SK-N-SH treated with all-trans-retinoic acid at 6 μM for 48 hours (cell line): ENCODE measurements at regions not wholly inside any gene's neighbourhood (a gene's known extent, or its start where the extent isn't known, plus 50 kb on each side); places are given as distances from the start of the nearest gene placed in this dataset.

Experiments used
- BACH2 ChIP-seq: fragments of 250-450 bp; sonication (Bioruptor Pico); IDR thresholded peaks from 2 replicates; pipeline ENCODE4 v1.9.0; 2021; ENCODE audit warnings: mild to moderate bottlenecking, borderline replicate concordance
- CREB5 ChIP-seq: fragments of 250-450 bp; sonication (Bioruptor Pico); IDR thresholded peaks from 2 replicates; pipeline ENCODE4 v1.5.1; 2020; ENCODE audit warnings: low read depth, mild to moderate bottlenecking, moderate library complexity
- CSDC2 ChIP-seq: fragments of 250-450 bp; sonication (Bioruptor Pico); IDR thresholded peaks from 2 replicates; pipeline ENCODE4 v1.5.0; 2020; ENCODE audit warnings: mild to moderate bottlenecking, moderate library complexity
- CSRNP3 ChIP-seq: fragments of 250-450 bp; sonication (Bioruptor Pico); IDR thresholded peaks from 2 replicates; pipeline ENCODE4 v1.5.1; 2021; ENCODE audit warnings: mild to moderate bottlenecking, moderate library complexity
- PATZ1 ChIP-seq: fragments of 250-450 bp; sonication (Bioruptor Pico); IDR thresholded peaks from 2 replicates; pipeline ENCODE4 v1.8.0; 2020; ENCODE audit warnings: mild to moderate bottlenecking, moderate library complexity, borderline replicate concordance
- TCF4 ChIP-seq: fragments of 250-450 bp; sonication (Bioruptor Pico); IDR thresholded peaks from 2 replicates; pipeline ENCODE4 v1.8.0; 2021; ENCODE audit warnings: mild to moderate bottlenecking, moderate library complexity, borderline replicate concordance
- TSHZ2 ChIP-seq: fragments of 250-450 bp; sonication (Bioruptor Pico); IDR thresholded peaks from 2 replicates; pipeline ENCODE4 v1.5.0; 2020; ENCODE audit warnings: mild to moderate bottlenecking, moderate library complexity
- ZC3H10 ChIP-seq: fragments of 250-450 bp; sonication (Bioruptor Pico); IDR thresholded peaks from 2 replicates; pipeline ENCODE4 v1.5.1; 2021; ENCODE audit warnings: mild to moderate bottlenecking, moderate library complexity
- ZFP30 ChIP-seq: fragments of 450-650 bp; formaldehyde crosslinking; IDR thresholded peaks from 2 replicates; pipeline ENCODE4 v1.5.0; 2022; ENCODE audit warnings: mild to moderate bottlenecking, moderate library complexity
- ZNF8 ChIP-seq: fragments of 450-650 bp; formaldehyde crosslinking; IDR thresholded peaks from 2 replicates; pipeline ENCODE4 v1.5.0; 2020; ENCODE audit warnings: mild to moderate bottlenecking, moderate library complexity

GRCh38 chr5:2375757-2376250, 375.7 kb downstream of the IRX2 start:
- no peak for TF ChIP-seq PATZ1 (CRISPR knock-in tag)
- TF ChIP-seq TSHZ2, result no peak
- no peak for TF ChIP-seq CSRNP3 (CRISPR knock-in tag)
- no peak for TF ChIP-seq TCF4 (CRISPR knock-in tag)
- no peak for TF ChIP-seq ZNF8
- TF ChIP-seq CREB5 (CRISPR knock-in tag), result no peak
- TF ChIP-seq CSDC2 (CRISPR knock-in tag), result no peak
- TF ChIP-seq ZC3H10, result no peak
- no peak for TF ChIP-seq ZFP30 (CRISPR knock-in tag)
- TF ChIP-seq BACH2 (CRISPR knock-in tag), result no peak
